DMS153 treated with DMSO at 0.1 percent for 48 hours (cell line): ENCODE measurements at regions not wholly inside any gene's neighbourhood (a gene's known extent, or its start where the extent isn't known, plus 50 kb on each side); places are given as distances from the start of the nearest gene placed in this dataset.

ENCODE experiments used
- DNase-seq: peaks from one replicate; lab custom pipeline; 2025; ENCODE audit not compliant: unreplicated experiment; lab: John Stamatoyannopoulos, UW

DNA sequence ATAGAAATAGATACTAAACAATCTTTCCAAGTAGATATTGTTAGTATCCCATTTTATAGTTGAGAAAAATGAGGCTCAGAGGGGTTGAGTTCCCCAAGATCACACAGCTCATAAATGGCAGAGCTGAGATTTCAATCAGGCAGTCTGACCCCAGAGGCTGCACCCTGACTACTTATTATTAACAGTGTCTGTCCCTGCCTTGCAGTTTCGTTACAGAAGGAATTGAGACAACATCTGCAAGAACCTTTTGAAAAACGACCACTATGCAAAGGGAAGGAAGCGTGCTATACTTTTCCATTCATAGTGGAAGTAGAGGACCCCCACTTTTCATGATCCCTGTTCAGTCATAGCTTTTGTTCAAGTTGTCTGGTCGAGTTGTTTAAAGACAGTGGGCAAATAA lies 53.2 kb upstream of the SEC11C start:
- no peak for DNase-seq

DNA sequence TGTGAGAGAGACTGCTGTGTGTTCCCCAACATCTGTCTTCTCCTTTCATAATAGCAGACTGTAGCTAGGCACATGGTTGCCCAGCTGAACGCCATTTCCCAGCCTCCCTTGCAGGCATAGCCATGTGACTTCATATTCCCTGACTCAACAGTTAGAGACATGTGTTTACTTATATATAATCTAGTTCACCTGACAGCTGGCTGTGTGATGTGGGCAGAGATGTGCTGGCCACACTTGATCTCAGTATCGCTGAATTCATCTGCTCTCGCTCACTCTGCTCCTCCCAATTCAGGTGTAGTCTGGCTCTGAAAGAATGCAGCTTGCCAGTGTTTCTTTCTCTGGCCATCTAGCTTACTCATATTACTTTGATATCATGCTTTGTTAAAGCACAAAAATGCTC lies 52.3 kb upstream of the SEC11C start:
- no peak for DNase-seq
